CD4-positive, alpha-beta T cell treated with Interleukin-4 for 4 hours (primary cell): ENCODE measurements at regions not wholly inside any gene's neighbourhood (a gene's known extent, or its start where the extent isn't known, plus 50 kb on each side); places are given as distances from the start of the nearest gene placed in this dataset.
"Not testable (repeated sequence)": the region's sequence is repeated elsewhere in the genome, so short reads cannot be mapped to it uniquely, and the experiment has no call there.

Experiments
- DNase-seq: peaks from one replicate; pipeline ENCODE4 v3.0.0-alpha.2; 2020

DNA sequence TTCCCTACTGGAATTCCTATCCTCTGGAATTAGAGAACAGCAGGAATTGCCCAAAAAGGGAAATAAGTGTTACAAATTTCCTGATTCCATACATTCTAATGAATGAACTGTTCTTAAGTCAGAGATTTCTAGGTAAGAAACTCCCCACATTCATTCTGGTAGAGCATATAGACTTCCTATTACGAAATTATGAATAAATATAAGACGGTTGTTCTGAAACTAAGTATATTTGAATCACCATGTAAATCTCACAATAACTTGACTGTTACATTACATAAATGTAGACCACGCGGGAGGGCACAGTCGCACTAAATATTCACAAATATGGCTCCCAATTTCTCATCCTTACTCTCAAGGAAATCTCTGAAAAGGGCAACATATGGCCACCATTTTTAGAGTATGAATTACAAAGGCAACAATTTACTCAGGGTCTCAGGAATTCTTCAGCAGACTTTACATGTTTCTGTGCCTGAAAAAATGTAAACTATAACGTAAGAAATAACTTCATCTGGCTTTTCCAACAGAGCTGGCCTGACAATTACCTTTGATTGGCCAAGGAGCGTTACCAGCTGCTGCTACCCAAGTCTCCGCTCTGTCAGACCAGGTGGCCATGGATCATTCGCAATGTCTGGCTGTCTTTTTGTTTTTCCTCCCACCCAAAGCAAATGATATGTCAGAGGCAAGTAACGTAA is 115.8 kb downstream of the MPP7 start:
- no peak for DNase-seq

DNA sequence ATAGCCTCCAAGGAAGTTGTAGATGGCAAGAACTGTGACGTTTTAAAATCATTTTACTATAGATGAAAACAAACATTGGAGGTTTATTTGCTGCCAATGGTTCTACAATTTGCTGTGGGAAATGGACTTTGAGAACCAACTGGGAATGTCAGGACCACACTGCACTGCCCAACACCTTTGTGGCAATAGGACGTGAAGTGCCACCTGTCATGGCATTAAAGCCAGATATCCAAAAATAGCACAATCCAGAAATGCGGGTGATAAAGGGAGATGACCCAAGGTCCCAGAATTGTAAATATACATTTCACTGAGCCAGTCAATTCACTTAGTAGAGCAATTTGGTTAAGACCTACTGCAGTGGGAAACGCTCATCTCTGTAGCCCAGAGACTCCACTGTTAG is 116.4 kb downstream of the MPP7 start:
- DNase-seq: no peak

DNA sequence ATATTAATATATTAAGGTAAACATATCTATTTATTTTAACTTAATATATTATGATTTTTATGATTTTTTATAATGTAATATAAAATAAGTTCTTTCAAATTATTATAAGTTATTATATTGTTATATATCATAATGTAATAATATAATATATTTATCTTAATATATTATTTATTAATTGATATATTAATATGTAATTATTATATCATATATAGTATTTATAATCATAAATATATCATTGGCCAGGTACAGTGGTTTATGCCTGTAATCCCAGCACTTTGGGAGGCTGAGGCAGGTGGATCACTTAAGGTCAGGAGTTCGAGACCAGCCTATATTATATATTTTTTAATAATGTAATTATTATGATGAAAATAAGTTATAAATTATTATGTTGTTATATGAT is 118.1 kb downstream of the MPP7 start:
- no peak for DNase-seq

DNA sequence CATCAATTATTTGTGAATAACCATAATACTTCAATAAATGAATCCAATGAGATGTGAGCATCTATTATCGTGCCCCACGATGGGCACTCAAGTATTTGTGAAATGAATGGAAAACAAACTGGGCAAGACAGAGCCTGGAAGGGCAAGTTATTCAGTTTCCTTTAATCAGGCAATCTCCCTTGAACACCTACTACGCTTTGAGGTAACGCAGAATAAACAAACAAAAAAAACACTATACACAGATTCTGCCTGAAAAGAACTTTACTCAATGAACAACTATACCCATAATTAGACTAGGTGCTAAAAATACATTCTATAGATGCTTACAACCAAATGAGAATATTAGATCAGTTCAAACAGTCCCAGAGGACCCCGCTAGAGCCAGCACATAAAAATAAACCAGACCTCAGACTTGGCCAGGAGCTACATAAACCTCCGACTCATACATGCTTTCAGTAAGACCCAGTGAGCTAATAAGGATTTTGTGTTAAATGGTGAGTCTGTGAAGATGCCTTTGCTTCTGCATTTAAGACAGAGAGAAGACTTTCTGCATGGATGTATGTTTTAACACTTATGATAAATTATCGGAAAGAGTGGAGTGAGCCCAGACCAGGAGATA is 121.3 kb downstream of the MPP7 start:
- DNase-seq: no peak

DNA sequence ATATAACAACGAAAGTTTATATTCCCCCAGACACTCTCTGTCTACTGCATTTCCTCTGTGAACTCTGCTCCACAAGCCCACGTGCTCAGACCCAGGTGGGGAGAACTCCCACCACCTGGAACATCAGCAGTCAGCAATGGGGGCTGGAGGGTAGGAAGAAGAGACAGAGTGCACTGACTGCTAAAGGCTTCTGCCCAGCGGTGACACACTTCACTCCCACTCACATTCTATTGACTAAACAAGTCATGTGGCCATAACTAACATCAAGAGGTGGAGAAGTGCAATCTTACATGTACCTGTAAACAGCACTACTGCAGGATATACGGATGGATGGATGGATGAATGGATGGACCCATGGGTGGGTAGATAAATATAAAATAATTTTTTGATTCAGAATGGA is 122.2 kb downstream of the MPP7 start:
- no peak for DNase-seq

DNA sequence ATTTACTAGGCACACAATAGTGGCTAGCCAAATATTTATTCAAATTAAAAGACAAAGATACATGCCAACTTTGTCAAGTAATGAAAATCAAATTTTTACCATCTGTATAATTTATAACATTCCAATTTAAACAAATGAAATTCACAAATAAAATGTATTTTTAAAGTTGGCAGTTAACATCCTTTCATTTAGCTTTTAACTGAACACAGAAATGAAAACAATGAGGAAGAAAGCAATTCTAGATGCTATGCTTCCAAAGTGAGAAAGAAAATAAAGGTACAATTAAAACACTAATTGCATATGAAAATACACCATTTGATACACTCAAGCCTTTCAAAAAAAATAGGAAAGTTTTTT is 123.1 kb downstream of the MPP7 start:
- no peak for DNase-seq

DNA sequence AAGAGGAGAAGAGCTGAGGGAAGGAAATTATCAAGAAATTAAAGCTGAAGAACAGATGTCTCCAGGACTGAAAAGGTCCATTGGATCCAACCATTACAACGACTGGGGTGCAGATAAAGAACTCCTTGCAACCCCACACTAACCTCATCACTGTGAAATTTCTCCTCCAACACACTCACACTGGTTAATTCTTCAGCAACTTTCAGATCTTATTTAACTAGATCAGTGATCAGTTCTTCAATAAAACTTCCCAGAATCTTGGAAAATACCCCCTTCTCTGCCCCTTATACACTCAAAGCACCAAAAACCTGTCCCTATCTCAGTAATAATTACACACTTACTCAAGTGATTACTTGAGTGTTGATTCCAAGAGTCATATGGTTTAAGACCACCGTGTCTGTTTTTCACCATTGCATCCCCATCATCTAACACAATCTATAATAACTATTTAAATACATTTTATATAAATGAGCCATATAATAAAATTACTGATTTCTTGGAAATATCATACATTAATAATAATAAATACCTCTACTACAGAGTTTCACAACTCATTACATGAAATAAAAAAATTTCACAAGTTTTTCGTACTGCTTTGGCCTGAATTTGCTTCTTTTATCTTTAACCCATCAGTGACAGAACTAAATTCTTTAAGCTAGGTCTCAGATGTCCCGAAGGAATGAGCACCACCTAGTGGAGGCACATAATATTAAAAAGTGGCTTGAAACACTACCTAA is 123.7 kb downstream of the MPP7 start:
- peak; percentile 72 for DNase-seq

DNA sequence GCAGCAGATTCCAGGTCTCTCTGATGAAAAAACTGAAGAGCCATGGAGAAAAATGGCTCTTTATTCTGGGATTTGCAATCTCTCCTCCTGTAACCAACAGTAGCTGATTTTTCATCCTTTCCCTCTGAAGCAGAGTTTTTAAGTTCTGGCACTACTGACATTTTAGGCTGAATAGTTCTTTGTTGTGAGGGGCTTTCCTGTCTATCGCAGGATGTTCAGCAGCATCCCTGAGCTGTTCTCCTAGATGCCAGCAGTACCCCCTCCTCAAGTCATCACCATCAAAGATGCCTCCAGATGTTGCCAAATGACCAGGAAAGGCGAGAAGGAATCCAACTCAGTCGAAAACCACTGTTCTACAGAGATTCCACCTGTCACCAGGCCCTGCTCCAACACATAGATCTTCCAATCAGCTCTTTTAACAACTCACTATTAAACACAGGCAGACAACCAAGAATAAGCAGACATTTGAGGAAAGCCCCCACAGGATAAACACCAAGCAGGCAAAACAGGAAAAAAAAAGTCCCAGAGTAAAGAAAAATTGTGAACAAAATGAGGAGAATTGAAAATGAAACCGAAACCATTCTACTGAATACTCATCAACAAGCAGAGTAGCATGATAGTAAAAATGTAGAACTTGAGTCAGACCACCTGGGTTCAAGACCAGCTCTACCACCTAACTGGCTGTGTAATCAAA is 124.8 kb downstream of the MPP7 start:
- DNase-seq: peak; percentile 36

DNA sequence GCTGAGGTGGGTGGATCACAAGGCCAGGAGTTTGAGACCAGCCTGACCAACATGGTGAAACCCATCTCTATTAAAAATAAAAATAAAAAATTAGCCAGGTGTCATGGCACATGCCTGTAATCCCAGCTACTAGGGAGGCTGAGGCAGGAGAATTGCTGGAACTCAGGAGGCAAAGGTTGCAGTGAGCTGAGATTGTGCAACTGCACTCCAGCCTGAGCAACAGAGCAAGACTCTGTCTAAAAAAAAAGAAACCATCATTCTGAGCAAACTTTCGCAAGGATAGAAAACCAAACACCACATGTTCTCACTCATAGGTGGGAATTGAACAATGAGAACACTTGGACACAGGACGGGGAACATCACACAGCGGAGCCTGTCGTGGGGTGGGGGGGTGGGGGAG is 126.4 kb downstream of the MPP7 start:
- DNase-seq: not testable (repeated sequence)

DNA sequence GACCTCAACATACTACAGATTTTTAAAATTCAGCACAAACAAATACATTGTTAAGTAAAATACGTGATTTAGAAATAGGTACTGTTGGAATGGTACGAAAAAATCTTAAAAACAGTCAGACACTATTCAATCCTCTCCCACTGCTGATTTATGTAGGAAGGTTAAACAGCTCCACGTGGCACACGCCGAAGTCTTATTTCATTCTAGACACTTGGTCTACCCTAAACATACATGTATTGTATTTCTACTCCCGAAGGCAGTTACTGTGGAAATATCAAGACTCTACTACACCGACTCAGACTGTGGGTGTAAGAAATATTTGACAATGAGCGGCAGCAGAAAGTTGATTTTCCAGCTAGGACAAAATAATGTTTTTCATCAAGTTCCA is 130.6 kb downstream of the MPP7 start:
- no peak for DNase-seq

DNA sequence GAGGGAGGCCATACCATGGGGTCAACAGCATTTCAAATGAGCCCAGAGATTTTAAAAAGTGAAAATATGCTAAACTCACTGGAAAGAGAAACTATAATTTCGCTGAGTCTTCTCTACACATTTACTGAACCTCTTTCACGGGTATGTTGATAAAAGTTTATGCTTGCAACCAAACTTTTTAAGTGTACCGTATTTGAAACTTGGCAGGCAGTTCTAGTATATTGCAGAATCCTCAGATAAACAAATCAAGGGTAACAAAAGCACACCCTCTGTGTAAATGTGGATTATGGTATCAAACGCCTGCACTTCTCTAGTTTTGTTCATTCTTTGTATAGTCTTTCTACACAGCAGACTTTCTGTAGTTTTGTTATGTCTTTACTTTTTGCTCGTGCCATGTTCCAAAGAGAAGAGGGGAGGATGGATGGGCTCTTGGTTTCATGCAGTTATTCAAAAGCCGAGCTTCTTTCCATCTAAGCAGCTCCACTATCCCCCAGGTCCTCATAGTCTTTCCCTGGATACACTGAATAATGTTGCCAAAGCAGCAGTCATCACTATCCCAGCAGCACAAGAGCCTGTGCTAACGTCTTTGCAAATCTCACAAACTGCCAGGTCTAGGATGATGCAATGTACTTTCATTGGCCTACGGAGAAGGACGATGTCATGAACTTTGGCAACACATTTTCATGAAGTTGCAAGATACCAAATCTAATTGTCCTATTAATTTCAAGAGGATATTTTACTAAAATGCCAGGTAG is 131.2 kb downstream of the MPP7 start:
- no peak for DNase-seq

DNA sequence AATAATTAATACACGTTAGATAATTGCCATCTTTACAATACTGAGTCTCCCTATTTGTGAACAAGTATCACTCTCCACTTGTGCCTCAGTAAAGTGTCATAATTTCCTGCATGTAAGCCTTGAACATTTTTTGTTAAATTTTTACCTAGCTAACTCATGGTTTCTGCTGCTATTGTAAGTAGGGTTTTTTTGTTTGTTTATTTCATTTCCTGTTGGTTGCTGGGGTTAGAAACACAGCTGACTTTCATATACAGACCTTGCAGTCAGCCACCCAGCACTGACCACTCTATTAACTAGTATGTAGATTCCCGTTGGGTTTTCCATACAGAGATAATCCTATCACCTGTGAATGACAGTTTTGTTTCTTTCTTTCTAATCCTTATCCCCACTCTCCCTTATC is 133.3 kb downstream of the MPP7 start:
- DNase-seq: no peak

DNA sequence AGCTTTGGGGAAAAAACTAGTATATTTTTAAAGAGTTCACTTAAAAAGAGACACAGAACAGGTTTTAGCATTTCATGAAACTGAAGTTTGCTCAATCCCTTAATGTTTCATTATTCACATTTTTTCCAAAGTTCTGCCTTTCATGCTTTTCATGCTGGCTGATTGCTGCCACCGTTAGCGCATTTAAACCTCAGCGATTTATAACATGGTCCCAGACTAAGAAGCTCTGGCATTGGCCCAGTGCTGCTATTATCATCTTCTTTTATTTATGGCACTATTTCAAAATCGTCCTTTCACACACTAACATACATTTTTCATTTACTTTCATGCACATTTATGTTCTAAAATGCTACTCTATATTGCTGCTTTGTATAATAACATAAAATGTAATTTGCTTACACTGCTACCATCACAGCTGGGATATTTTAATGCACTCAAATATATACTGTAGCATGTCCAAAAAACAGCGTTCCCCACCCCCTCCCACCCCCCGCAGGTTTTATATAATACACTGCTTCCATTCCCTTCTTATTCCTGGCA is 141.9 kb downstream of the MPP7 start:
- no peak for DNase-seq

DNA sequence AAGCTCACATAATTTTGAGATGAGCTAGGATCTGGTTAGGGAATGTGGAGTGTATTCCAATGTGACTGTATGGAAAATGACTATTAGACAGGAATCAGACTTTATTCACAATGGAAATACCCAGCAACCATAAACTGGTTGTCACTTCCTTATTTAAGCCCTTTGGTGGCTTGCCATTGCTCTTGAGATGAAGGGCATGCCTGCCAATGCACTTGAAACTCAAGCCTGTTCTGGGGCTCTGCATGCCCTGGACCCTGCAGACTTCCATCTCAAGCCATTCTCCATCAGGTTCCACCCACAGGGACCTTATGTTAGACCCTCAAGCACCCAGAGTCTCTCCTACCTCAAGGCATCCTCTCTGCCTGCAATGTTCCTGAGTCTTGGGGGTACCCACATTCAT is 145.5 kb downstream of the MPP7 start:
- no peak for DNase-seq

DNA sequence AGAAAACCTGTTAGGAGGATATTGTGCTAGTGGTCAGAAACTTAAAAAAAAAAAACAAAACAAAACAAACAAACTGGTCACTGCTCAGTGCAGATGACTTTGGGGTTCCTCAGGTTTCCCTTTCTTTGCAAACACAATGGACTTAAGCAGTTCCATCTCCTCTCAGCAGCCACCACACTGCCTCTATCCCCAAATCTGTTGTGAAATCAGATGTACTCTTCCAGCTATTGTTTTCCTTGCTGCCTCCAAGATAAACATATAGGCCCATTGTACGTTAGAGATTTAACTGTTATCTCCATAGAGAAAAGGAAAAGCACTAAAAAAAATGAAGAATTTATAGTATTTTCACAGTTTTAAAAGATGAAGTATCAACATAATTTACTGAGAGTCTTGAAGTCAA is 147.1 kb downstream of the MPP7 start:
- no peak for DNase-seq

DNA sequence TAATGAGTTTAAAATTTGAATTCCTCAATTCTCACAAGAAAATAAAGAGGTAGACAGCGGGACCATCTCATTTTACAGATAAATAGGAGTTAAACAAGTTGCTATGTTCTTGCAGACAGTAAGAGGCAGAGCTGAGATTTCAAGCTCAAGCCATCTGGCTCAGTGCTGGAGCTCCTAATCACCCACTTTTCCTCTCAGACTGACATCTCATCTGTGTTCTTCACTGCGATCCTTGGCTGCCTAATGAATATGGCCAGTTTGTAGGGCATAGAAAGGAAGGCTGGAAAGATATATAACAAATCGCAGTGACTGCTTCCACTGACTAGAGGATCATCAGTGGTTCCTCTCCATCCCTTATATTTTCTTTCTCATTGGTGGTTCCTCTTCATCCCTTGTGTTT is 151.2 kb downstream of the MPP7 start:
- no peak for DNase-seq

DNA sequence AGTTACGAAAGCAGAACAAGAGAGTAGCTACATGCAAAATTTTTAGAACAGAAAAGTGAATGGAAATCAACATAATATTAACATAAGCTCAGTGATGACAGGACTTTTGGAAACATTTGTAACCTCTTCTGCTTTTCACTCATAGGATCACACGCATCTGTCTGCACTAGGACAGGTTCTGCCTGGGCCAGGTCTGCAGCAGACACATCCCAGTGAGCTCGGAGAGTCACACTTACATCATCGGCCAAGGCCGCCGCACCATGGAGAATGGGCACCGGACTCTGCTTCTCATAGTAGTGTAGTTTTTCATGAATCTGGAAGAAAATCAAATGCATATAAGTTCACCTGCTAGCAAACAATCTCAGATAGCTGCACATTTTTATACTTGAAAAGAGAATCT is 150.9 kb upstream of the ODAD2 start:
- no peak for DNase-seq

DNA sequence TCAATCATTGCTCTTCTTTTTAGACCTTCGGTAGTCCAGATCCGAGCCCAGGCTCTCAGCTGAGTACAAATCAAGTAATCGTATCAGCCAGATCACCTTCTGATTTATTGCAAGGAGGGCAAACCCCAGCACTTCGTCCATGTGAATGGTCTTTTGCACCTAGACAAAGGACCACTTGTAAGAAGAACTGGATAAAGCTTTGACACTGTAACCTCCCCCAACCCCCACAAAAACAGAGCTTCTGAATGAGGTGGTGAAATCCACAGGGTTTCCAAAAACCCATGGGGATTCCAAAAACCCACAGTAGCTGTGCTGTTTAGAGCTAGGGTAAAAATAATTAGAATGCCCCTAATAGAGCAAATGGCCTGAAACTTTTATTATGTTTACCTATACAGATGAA is 148.8 kb upstream of the ODAD2 start:
- DNase-seq: no peak

DNA sequence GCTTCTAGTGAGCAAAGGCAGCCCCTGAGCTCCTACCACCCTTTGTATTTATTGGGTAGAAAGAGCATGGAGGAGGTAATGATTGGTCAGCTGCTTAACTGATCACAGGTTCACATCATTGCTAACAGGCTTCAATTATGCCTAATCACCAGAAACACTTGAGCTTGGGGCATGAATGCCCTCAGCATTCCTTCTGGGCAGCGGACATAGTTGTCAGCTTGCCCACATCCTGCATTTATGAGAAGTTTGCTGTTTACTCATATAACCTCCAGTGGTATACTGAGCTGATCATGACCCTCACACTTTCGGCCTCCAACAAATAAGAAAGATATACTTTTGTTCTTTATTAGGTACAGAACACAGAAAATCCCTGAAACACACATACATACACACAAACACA is 140.3 kb upstream of the ODAD2 start:
- no peak for DNase-seq

DNA sequence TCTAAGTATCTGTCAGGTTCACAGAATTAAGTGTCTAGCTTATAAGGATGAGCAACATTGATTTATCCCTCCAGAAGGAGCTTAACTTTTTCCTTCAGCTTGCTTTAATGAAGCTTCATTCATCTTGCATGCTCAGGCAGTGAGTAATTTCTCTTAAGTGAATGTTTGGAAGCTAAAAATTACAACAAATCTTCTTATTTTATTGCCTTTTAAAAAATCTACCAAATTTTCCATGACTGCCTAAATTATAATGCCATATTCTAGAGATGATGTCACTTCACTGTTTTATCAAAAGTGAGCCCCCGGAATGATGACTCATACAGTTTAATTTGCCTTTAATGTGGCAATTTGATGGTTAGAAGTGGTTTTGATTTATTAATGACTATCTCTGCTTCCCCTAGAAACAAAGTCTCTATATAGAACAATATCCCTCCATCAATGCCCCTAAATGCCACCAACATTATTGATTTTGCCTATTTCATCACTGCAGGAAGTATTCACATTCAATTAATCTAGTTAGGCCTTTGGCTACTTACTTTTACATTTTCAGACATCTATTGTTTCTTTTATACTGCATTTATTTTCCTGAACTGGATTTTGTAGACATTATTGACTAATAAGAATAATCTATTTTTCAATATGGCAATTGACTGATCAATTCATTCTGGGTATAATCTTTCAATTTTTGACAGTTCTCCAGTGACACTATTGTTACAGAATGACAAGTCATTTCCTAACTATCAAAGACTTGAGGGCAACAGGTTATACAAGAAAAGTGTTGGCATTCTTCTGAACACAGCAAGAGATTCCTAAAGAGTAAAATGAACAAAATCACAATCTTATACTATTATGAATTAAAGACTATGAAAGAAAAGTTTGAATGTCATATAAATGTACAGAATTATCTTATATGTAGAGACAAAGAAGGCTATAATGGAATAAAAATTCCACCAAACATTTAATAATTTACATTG is 139.3 kb upstream of the ODAD2 start:
- no peak for DNase-seq

DNA sequence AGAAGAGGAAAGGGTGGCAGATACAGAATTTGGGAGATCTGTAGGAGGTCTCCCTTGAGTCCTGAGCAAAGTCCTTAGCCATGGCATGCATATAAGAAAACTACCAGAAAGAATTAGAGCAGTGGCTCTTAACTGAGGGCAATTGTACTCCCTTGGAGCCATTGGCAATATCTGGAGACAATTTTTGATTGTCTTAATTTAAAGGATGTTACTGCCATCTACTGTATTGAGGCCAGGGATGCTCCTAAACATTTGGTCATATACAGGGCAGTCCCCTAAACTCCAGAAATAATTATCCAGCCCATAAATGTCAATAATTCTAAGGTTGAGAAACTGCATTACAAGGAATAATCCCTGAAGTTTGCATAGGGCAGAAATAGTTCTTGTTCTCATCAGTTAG is 136.4 kb upstream of the ODAD2 start:
- no peak for DNase-seq

DNA sequence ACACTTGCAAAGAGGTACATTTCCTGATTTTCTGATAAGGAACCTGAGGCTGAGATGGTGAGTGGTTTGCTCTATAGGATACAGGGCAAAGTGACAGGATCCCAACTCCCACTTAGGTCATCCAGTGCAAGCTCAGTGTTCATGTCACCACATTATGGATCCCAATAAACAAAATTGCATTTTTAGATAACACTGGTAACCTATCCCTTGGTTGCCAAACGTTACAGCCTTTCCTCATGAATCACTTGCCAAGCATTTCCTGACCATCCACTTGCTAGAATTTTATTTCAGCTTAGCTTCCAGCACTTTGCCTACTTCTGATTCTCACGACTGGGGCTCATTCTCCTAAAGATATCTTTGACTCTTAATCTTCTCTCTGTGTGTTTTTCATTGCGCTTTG is 131.4 kb upstream of the ODAD2 start:
- no peak for DNase-seq
